Activated CD8-positive, alpha-beta memory T cell treated with anti-CD3 and anti-CD28 coated beads, Interleukin-2, amount 50 U/mL, for 1 hour (primary cell): ENCODE measurements at regions not wholly inside any gene's neighbourhood (a gene's known extent, or its start where the extent isn't known, plus 50 kb on each side); places are given as distances from the start of the nearest gene placed in this dataset.

Experiments used
- DNase-seq: peaks from one replicate; pipeline ENCODE4 v3.0.0-alpha.2; 2020; ENCODE audit errors: extremely low read depth

DNA sequence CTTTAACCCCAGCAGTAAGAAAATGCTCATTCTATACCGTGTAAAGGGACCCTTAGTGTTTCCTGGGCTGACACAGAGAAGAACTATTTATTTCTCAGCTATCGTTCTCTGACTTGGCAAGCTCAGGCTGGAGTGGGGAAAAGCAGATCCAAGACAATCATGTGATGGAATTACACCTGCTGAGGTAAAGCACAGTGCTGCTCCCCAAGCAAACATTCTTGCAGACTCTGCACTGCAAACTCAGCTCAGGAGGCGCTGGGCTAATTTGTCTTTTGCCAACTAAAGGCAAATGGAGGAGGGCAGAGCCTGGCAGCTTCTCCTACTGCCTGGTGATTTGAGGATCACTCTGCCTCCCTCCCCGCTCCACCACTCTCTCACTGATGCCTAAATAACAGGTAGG is 57.8 kb upstream of the FUT8 start:
- no peak for DNase-seq

DNA sequence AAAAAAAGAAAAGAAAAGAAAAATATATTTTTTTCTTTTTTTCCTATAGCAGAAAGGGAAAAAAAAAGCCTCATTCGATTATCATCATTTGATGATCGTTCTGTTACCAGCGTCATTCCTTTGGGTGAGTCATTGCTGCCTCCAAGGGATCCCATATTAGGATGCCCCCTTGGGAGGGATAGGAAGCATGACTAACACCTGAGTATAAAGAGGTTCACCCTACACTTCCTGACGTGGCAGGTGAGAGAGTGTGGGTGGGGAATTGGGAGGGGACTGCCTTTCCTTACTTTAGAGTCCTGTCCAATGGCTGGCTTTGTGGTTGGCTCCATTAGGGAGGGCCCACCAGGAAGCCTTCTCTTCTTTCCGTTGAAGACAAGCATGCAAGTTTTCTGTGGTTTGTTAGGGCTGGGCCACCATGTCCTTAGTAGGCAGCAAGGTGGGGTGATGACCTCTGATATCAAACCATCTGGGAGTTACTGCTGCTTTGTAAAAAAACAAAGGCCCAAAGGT is 56.1 kb upstream of the FUT8 start:
- DNase-seq = no peak

- DNase-seq = no peak
Observed at GRCh38 chr14:65357113-65357512, 55.4 kb upstream of the FUT8 start.

DNA sequence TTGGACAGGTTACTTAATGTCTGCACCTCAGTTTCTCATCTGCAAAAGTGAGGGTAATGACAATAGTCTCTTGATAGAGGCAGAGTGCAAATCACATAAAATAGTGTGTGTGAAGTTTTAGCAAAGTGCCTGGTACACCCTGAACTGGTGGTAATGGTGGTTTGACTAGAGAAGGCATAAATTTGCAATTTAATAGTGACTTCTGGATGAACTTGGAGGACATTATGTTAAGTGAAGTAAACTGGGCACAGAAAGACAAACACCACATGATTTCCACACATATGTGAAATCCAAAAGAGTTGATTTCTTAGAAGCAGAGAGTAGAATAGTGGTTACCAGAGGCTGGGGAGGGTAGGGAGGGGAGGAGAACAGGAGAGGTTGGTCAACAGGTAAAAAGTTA is 54.8 kb upstream of the FUT8 start:
- DNase-seq = no peak

DNA sequence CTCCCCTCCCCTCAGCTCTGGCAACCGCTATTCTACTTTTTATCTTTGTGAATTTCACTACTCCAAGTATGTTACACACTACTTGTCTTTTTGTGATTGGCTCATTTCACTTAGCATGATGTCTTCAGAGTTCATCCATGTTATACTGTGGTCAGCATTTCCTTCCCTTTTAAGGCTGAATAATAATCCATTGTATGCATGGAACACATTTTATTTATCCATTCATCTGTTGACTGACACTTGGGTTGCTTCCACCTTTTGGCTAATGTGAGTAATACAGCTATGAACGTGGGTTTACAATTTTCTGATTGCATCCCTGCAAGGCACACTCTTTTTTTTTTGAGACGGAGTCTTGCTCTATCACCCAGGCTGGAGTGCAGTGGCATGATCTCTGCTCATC is 53.0 kb upstream of the FUT8 start:
- DNase-seq = no peak

- no peak for DNase-seq
Observed at GRCh38 chr14:65360144-65360784, 52.3 kb upstream of the FUT8 start.

DNA sequence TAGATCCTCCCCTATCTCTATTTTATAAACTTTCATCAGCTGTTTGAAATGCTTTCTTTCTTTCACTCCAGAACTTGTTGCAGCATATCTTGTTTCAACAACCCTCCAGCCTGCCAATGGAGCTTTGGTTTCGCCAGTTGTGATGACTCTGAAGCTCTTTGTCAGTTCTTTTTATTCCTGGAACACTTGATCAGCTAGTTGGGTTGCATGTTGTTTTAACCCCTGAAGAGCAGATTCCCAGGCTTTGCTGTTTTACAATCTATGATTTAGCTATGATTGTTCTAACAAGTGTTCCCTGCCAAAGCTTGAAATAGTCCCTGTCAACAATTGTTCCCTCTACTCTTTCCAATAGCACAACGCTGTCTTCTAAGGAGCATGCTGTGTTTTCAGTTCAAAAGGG is 50.6 kb upstream of the FUT8 start:
- no peak for DNase-seq
